HCT116 (cell line): ENCODE measurements at regions not wholly inside any gene's neighbourhood (a gene's known extent, or its start where the extent isn't known, plus 50 kb on each side); places are given as distances from the start of the nearest gene placed in this dataset.

Experiments used
- CEBPB ChIP-seq: IDR thresholded peaks from 2 replicates; pipeline ENCODE4 v1.6.1; 2012; ENCODE audit warnings: low read depth
- POLR2A ChIP-seq: IDR thresholded peaks from 2 replicates; pipeline ENCODE4 v1.7.0; 2011; ENCODE audit warnings: borderline replicate concordance; ENCODE audit not compliant: insufficient read depth, insufficient read length; ENCODE audit errors: extremely low read depth
- SIN3A ChIP-seq: IDR thresholded peaks from 2 replicates; pipeline ENCODE4 v1.6.1; 2012; ENCODE audit warnings: low read depth
- SP1 ChIP-seq: IDR thresholded peaks from 2 replicates; pipeline ENCODE4 v1.6.1; 2012; ENCODE audit warnings: low read depth
- TF ChIP-seq, protein P1 (sequence below): IDR thresholded peaks from 2 replicates; pipeline ENCODE4 v1.6.1; 2011; ENCODE audit warnings: mild to moderate bottlenecking, low read length, moderate library complexity; ENCODE audit not compliant: insufficient replicate concordance; ENCODE audit errors: extremely low read depth
- TF ChIP-seq, protein P2 (sequence below): IDR thresholded peaks from 2 replicates; pipeline ENCODE4 v1.6.1; 2012; ENCODE audit warnings: low read depth
- TF ChIP-seq, protein P3 (sequence below): IDR thresholded peaks from 2 replicates; pipeline ENCODE4 v1.6.1; 2012

DNA sequence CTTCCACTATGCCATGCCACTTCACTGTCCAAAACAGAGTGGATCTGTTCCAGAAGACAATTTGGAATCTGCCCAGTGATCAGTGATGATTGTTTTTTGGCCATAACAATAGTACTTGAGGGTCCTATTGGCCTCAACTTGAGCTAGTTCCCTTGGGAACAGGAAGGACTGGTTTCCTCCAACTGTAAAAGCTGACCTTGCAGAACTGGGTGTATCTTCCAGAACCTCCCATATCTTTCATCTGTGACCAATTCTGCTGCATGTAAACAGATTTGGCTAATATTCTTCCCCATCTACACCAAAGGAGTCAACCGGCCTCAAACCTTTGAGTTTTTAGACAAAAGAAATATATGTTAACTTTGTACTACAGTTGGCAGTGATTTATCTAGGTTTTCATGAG is 165.1 kb upstream of the TRPC5 start:
- TF ChIP-seq, protein P1, sequence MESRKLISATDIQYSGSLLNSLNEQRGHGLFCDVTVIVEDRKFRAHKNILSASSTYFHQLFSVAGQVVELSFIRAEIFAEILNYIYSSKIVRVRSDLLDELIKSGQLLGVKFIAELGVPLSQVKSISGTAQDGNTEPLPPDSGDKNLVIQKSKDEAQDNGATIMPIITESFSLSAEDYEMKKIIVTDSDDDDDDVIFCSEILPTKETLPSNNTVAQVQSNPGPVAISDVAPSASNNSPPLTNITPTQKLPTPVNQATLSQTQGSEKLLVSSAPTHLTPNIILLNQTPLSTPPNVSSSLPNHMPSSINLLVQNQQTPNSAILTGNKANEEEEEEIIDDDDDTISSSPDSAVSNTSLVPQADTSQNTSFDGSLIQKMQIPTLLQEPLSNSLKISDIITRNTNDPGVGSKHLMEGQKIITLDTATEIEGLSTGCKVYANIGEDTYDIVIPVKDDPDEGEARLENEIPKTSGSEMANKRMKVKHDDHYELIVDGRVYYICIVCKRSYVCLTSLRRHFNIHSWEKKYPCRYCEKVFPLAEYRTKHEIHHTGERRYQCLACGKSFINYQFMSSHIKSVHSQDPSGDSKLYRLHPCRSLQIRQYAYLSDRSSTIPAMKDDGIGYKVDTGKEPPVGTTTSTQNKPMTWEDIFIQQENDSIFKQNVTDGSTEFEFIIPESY, result no peak
- TF ChIP-seq POLR2A (no peak), SP1 (no peak), CEBPB (no peak), SIN3A (no peak)
- TF ChIP-seq, protein P2, sequence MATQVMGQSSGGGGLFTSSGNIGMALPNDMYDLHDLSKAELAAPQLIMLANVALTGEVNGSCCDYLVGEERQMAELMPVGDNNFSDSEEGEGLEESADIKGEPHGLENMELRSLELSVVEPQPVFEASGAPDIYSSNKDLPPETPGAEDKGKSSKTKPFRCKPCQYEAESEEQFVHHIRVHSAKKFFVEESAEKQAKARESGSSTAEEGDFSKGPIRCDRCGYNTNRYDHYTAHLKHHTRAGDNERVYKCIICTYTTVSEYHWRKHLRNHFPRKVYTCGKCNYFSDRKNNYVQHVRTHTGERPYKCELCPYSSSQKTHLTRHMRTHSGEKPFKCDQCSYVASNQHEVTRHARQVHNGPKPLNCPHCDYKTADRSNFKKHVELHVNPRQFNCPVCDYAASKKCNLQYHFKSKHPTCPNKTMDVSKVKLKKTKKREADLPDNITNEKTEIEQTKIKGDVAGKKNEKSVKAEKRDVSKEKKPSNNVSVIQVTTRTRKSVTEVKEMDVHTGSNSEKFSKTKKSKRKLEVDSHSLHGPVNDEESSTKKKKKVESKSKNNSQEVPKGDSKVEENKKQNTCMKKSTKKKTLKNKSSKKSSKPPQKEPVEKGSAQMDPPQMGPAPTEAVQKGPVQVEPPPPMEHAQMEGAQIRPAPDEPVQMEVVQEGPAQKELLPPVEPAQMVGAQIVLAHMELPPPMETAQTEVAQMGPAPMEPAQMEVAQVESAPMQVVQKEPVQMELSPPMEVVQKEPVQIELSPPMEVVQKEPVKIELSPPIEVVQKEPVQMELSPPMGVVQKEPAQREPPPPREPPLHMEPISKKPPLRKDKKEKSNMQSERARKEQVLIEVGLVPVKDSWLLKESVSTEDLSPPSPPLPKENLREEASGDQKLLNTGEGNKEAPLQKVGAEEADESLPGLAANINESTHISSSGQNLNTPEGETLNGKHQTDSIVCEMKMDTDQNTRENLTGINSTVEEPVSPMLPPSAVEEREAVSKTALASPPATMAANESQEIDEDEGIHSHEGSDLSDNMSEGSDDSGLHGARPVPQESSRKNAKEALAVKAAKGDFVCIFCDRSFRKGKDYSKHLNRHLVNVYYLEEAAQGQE, result no peak
- TF ChIP-seq, protein P3, sequence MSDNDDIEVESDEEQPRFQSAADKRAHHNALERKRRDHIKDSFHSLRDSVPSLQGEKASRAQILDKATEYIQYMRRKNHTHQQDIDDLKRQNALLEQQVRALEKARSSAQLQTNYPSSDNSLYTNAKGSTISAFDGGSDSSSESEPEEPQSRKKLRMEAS, result no peak
